Stimulated activated CD4-positive, alpha-beta T cell treated with anti-CD3 and anti-CD28 coated beads, TNF-alpha, amount 100 ng/mL, for 48 hours (primary cell): ENCODE measurements at regions not wholly inside any gene's neighbourhood (a gene's known extent, or its start where the extent isn't known, plus 50 kb on each side); places are given as distances from the start of the nearest gene placed in this dataset.

ENCODE experiments used
- DNase-seq, 3 donors: peaks; one replicate each; pipeline ENCODE4 v3.0.0-alpha.2; 2020; ENCODE audit warnings: low read depth in 3 of 3

DNA sequence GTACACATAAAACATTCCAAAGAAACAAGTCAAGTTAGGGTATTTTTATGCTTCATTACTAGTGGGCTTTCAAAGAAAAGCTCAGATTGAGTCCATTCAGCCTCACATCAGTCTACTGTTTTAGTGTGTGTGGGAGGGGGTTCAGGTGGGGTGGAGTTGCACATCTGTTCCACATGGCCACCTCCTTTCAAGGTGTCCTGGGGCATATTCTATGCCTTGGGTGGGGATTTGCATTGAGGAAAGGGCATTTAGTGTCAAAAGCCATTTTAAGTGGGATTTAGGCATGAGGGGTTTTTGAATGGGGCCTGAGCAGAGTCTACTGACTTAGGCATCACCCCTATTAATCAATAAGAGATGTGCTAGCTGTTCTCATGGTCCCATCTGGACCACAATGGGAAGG is 983.1 kb downstream of the TLE4 start:
- DNase-seq: no peak

DNA sequence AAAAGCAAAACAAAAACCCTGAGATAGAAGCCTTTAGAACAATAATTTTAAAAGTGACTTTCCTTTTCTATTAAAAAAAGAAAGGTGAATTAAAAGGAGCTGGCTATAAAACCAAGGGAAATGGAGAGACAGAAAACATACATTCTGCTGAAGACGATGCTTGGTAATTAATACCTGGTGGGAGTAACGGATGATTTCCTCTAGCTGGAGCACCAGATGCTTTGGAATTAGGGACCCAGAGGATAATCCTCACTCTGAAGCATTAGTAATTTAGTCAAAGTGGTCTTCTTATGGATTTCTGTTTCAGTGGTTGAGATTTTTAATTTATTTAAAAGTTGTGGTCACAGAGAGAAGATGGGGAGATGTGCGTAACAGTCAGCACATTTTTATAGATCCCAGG is 982.5 kb downstream of the TLE4 start:
- DNase-seq: no peak

DNA sequence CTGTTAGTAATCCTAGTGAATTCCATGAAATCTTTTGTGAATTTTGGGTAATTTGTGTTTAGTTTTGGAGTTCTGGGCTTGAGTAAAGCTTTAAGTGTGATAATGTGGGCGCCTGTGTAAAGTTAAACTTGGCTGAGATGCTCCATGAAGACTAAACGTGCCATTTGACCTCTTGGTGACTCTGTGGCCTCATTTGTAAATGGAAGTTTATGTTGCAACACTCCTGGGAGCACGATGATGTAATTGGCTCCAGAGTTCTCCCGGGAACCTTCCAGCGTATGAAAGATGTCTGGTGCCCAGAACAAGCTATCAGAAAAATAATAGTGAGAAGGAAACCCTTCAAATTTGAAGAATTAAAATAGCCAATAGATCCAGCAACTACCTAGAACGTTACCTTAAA is 981.2 kb downstream of the TLE4 start:
- DNase-seq: no peak

DNA sequence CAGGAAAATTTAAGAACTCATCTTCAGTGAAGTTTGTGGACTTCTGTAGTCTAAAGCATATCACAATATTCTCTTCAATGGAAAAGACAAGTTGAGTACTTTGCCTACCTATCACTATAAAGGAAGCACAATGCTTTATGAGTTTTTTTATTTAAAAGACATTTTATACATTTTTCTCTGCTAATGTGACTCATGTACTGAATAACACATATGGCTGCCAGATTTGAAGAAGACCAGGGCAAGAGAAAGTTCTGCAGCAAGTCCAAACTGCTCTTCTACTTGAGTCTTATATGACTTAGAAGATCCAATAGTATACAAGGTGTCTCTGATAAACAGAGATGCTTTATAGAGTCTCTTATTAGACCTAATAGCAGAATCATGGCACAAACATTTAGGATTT is 978.4 kb downstream of the TLE4 start:
- no peak for DNase-seq

DNA sequence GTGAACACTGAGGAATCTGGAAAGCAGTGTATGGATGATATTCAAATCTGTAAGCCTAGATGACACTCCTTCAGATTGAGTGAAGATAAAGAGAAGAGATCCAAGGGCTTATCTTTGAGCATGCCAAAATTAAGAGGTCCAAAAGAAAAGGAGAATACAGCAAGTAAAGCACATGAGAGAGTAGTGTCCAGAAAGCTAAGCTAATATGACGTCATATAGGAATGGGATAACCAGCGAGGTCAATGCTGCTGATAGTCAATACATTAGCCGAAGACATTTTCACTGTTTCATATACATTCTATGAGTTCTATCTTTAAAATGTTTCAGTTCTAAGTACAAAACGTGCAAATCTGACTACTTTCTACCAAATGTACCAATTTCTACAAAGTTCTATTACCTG is 975.8 kb downstream of the TLE4 start:
- no peak for DNase-seq

DNA sequence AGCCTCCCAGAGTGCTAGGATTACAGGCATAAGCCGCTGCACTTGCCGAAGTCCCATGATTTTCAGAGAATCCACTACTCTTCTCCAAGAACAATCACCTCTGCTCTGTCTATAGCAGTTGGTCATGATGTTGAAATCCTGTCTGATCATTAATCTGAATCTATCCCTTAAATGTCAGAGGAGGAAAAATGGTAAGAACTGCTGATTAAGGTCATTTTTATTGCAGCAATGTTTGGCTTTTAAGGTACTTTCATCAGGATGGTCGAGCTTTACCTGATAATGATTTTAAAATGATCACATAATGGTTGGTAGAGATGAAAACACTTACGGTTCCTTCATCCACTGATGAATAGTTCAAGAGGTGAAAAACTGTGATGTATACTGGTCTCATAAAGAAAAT is 968.6 kb downstream of the TLE4 start:
- no peak for DNase-seq

DNA sequence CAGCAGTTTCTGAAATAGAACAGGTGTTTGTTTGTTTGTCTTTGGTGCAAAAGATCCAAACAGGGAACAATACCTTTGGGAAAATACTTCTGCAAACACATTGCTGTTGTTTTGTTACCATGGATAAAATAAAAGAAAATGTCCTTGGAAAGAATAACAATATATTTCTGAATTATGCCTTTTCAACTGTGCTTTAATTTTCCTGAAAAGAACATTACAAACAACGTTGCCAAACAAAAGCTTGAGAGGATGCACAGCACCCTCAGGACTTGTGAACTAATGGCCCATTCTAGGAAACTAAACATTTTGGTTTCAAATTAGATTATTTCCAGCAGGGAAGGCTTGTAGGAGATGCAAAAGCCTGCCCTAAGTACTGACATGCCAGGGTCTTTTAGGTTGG is 967.2 kb downstream of the TLE4 start:
- DNase-seq: no peak

DNA sequence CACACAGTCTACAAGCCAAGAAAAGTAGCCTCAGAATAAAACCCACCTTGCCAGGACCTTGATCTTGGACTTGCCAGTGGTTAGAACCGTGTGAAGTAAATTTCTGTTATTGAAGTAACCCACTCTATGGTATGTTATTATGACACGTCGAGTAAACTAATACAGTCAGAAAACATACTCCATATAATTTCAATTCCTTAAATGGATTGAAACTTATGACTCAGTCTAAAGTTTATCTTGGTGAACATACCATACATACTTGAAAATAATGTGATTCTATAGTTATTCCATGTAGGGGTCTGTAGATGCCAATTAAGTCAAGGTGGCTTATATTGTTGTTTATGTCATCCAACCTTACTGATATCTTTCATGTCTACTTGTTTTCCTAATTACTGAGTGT is 950.7 kb downstream of the TLE4 start:
- DNase-seq: no peak

DNA sequence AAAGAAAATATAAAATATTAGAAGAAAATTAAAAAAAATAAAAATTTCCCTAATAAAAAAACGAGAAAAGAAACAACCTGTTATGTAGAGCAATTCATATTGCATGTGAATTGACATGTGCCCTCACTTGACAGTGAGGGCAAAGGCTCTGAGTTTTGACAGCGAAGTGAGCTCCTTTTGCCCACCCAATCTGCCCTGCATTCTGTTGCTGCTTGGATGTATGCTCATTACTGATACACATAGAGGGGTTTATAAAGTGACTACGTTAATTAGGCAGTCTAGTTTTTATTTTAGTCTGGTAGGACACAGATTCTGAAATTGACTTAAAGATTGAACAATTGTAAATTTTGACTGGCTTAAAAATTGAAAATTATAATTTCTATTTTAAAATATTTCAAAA is 949.4 kb downstream of the TLE4 start:
- no peak for DNase-seq

DNA sequence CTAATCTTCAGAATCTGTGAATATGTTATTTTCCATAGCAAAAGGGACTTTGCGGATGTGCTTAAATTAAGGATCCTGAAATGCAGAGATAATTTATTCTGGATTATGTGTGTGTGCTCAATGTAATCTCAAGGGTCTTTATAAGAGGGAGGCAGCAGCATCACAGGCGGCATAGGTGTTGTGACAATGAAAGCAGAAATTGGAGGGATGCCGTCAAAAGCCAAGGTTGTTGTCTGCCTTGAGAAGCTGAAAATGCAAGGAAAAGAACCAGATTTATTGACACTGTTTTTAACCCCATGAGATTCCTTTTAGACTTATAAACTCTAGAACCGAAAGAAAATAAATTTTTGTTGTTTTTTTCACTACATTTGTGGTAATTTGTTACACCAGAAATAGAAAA is 948.5 kb downstream of the TLE4 start:
- no peak for DNase-seq

DNA sequence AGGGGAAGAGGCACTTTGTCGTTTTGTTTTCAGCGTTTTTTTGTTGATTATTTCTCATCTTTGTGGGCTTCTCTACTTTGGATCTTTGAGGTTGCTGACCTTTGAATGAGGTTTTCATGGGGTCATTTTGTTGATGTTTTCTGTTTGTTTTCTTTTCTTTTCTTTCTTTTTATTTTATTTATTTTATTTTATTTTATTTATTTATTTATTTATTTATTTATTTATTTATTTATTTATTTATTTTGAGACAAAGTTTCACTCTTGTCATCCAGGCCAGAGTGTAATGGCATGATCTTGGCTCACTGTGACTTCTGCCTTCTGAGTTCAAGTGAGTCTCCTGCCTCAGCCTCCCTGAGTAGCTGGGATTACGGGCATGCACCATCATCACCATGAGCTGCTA is 946.7 kb downstream of the TLE4 start:
- no peak for DNase-seq

DNA sequence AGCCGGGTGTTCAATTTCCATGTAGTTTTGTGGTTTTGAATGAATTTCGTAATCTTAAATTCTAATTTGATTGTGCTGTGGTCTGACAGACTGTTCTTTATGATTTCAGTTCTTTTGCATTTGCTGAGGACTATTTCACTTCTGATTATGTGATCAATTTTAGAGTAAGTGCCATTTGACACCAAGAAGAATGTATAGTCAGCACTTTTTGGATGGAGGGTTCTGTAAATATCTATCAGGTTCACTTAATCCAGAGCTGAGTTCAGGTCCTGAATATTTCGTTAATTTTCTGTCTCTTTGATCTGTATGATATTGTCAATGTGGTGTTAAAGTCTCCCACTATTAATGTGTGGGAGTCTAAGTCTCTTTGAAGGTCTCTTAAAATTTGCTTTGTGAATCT is 944.9 kb downstream of the TLE4 start:
- no peak for DNase-seq

DNA sequence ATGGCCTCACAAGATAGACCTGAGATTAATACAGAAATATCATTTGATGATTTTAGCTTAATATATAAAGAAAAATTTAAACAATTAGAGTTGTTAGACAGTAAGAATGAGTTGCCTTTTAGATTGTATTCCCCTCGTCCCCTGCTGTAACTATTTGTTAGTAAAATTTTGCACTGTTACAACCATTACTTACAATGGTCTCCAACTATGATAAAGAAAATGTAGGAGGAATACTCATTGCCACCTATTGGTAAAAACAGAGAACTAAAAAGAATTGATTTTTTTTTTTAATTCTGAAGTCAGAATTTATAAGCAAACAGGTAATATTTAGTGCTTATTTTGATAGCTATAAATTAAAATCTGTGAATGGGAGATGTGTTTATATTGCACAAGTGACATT is 937.6 kb downstream of the TLE4 start:
- no peak for DNase-seq

DNA sequence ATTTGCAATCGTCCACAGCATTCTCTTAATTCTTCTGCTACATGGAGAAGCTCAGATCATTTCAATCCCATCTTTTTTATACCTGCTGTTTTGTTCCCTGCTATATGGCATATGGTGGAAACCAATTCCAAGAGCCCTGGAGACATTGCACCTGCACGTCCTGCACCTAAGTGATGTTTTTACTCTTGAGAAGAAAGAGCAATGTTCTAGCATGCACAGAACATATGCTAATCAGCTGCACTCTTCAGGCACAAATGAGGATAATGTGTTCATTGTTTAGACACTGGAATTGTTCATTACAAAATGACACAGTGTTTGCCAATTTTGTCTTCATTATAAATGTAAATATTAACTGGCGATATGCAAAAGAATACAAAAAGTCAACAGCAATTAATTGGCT is 935.8 kb downstream of the TLE4 start:
- DNase-seq: no peak

DNA sequence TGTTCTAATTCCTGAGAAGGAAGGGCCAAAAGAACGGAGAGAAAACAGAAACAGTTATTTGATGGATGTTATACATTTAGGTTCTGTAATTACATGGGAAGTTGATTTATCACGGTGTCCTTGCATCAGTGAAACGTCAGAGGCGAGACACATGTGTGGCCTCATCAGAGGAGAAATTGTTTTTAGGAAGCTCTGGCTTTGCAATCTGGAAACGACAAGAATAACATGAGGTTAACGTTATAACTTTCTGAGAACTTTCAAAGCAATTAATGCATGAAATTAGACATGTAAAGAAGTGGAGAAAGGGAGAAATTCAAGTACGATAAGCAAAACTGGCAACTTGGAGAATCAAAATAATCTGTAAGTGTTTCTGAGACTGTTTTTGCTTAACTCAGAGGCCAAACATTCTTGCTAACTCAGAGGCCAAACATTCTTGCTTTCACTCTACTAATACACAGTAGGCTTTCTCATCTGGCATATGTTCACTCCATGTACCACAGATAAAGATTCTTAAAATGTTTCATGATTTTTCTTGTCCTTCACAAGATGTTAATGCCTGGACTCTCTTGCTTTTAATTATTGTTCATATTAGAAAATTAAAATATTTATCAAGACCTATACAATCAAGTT is 933.0 kb downstream of the TLE4 start:
- no peak for DNase-seq

DNA sequence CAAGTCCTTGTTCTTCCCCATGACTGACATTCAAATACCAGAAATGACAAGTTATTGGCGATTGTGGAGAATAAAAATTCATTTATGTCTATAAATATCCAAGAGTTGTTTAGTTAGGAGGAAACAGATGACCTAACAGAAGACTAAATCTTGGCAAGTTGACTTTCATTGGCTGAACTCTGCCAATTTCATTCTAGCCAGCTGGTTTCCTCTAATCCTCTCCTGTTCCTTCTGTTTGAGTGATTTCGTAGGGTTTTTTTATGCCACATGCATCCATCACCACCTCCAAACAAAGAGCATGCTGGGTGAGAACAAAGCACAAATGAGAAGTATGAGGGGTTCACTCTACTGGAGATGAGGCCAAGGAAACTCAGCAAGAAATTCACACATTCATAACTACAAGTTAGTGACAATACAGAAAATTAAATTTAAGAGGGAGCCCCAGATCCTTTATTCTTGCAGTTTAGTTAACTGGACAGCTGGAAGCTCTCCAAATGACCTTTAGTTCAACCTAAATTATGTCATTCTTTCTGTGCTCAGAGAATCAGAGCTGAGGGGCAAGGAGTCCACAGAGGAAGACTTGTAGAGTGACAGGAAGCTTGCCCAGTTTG is 932.0 kb downstream of the TLE4 start:
- no peak for DNase-seq

DNA sequence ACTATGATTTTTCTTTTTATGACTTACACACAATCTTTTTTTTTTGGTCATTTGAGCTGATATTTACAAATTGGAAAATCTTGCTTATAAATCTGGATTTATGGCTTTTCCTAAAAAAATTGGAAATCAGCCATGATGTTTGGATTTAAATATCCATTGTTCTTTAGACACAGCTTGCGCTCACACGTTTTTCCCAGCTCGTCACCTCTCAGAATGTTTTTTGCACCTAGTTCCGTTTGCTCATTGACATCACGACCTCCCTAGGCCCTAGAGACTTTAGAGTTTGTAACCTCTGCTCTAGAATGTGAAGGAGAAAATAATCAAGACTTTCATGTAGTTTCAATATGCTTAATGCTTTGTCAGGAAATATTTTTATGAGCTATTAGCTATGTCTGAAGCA is 930.5 kb downstream of the TLE4 start:
- DNase-seq: no peak

DNA sequence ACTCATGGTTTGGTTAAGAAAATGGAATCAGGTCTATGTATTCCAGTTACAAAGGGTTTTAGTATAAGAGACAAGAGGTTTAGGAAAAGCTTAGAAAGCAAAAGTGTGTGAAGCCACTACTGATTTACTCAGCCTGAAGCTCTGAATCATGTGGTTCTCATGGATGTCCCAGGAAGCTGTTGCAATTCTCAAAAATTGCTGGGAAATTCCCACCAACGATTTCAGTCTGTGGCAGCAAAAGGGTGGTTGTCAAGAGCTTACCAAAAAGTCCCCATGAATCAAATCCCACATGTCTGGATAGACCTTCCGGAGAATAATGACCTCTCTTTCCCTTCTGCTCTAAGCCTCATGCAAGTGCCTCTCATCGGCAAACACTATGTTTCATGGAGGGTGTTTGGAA is 929.9 kb downstream of the TLE4 start:
- DNase-seq: no peak

DNA sequence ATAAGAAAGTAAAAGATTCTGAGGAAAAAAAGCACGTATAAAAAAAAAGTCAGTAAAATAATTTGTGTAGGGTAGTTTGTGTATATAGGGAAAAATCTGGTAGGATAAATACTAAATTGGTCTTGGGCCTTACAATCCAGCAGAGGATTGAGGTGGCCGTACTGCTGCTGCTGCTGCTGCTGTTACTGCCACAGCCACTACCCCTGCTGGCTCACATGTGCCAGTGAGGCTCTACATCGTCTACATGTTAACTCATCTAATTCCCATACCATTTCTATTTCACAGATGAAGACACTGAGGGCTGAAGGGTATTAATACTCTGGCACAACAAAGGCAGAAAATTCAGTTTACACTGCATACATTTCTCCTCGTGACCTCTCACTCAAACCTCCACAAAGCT is 928.5 kb downstream of the TLE4 start:
- no peak for DNase-seq

DNA sequence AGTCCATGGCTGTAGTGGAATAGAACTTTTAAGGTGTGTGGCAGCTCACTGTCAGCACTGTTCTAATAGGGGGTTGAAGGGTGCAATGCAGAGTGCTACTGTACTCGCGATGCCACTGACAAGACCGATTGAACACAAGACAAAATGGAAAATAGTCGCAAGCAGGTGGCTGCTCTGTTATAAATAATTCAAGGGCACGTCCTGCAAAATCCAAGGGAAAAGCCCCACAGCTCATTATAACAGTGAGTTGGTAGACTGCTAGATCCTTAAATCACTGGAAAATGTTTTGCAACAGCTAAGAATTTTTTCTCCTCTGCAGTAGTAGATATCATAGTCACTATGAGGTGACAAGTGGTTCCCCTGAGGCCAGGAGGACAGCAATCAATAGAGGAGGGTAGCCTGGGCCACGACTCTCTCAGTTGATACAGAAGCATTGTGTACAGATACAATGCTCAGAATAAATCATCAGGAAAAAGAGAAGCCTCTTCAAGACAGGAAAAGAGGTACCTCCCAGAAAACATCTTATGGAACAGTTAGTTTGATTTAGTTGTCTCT is 926.3 kb downstream of the TLE4 start:
- no peak for DNase-seq

DNA sequence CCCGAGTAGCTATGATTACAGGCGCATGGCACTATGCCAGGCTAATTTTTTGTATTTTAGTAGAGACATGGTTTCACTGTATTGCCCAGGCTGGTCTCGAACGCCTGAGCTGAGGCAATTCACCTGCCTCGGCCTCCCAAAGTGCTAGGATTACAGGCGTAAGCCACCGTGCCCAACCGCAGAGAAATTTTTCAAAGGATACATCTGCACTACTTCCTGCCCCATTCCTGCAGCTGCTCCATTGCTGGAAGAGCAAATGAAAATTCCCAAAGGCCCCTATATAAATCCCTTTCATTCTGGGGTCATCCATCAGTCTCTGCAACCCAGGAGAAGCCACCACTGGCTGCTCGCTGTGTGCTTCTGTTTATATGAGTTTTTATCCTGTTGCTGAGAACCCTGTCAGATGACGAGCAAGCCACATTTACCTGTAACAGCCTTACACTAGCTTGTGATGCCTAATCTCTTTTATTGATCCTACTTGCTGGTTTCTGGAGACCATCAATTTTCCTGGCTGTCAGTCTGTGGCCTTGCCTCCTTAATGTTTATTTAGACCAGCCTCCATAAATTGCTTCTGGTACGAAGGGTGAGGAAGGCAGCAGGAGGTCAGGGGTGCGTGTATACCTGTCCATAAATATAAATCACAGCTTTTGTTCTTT is 925.3 kb downstream of the TLE4 start:
- no peak for DNase-seq

DNA sequence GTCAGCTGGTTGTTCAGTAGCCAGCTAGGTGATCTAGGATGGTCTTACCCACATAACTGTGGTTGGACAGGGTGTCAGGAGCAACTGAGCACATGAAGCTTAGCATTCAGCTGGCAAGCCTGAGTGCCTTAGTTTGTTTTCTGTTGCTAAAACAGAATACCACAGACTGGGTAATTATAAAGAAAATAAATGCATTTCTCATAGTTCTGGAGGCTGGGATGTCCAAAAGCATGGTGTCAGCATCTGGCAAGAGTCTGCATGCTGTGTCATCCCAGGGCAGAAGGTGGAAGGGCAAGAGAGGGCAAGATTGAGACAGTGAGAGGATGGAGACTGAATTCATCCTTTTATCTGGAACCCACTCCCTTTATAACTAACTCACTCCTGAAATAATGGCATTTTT is 921.5 kb downstream of the TLE4 start:
- DNase-seq: no peak

DNA sequence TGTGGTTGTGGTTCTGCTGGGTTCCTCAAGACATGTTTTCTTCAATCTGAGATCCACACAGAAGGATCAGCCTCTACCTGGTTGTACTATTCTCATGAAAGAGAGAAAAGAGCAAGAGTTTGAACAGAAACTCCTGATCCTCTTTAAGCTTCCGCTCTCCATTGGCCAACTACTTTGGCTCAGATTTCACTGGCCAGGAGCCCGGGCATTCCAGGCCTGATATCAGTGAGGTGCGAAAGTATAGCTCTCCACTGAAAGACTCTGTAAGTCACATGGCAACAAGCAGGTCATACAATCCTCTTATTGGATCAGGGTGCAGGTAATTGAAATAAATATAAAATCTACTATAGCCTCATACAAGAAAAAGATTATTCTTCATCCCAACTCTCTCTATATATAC is 920.5 kb downstream of the TLE4 start:
- no peak for DNase-seq
